Sigmoid colon (tissue), 4 donors: ENCODE measurements at regions not wholly inside any gene's neighbourhood (a gene's known extent, or its start where the extent isn't known, plus 50 kb on each side); places are given as distances from the start of the nearest gene placed in this dataset.

ENCODE experiments used
- EP300 ChIP-seq, 4 donors: sonication (generic); formaldehyde crosslinking; IDR thresholded peaks; one replicate each; pipeline ENCODE4 v1.6.1; 2017; ENCODE audit warnings: antibody characterized with exemption in 4 of 4
- POLR2A ChIP-seq, 2 donors: fragments of 450-650 bp; IDR thresholded peaks; one replicate each; pipeline ENCODE4 v1.6.1; 2016; ENCODE audit warnings: antibody characterized with exemption in 2 of 2, mild to moderate bottlenecking in 2 of 2, moderate library complexity in 2 of 2
- TF ChIP-seq, protein P1 (sequence below), 4 experiments: fragments of 450-650 bp in 3 of 4; fragments of 200-600 bp in 1 of 4; IDR thresholded peaks; one replicate each; pipeline ENCODE4 v1.5.1; 2016 to 2019; ENCODE audit warnings: antibody characterized with exemption in 4 of 4, mild to moderate bottlenecking in 3 of 4, moderate library complexity in 2 of 4

DNA sequence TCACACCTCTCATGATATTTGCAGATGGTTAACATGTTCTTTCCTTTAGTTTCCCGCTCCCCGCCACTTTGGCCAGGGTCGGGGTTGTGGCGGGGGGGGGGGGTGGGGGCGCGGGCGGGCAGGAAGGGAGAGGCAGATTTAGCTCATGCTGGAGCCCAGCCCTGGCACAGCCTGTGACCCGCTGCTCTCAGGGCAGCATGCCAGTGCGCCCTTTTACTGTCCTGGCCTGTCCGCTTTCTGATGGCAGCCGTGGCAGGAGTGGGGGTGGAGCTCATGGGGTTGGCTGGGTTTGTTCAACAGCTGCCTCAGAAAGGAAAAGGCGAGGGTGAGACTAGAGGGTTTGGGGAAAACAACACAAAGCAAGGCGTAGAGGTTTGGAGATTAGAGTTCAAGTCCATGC lies 56.1 kb downstream of the TNP1 start:
- TF ChIP-seq, protein P1, sequence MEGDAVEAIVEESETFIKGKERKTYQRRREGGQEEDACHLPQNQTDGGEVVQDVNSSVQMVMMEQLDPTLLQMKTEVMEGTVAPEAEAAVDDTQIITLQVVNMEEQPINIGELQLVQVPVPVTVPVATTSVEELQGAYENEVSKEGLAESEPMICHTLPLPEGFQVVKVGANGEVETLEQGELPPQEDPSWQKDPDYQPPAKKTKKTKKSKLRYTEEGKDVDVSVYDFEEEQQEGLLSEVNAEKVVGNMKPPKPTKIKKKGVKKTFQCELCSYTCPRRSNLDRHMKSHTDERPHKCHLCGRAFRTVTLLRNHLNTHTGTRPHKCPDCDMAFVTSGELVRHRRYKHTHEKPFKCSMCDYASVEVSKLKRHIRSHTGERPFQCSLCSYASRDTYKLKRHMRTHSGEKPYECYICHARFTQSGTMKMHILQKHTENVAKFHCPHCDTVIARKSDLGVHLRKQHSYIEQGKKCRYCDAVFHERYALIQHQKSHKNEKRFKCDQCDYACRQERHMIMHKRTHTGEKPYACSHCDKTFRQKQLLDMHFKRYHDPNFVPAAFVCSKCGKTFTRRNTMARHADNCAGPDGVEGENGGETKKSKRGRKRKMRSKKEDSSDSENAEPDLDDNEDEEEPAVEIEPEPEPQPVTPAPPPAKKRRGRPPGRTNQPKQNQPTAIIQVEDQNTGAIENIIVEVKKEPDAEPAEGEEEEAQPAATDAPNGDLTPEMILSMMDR (IDR thresholded peaks at IDR 0.05) = no peak
- no peak for TF ChIP-seq EP300 (IDR thresholded peaks at IDR 0.05)
- TF ChIP-seq POLR2A (IDR thresholded peaks at IDR 0.05) = no peak
